PC-9 (cell line): ENCODE measurements at regions not wholly inside any gene's neighbourhood (a gene's known extent, or its start where the extent isn't known, plus 50 kb on each side); places are given as distances from the start of the nearest gene placed in this dataset.

Source experiments
- CTCF ChIP-seq: fragments of 200-600 bp; sonication (generic); conservative IDR thresholded peaks from 2 replicates; pipeline ENCODE4 v1.6.1; 2017; ENCODE audit warnings: mixed run types, antibody characterized with exemption, mild to moderate bottlenecking, moderate library complexity
- EZH2 ChIP-seq: fragments of 200-600 bp; sonication (generic); IDR thresholded peaks from 2 replicates; pipeline ENCODE4 v1.8.0; 2017; ENCODE audit warnings: antibody characterized with exemption, low read depth

GRCh38 chr1:3981746-3982505 is 81.9 kb upstream of the C1orf174 start:
- TF ChIP-seq CTCF (no peak), EZH2 (no peak)
